22Rv1 (cell line): ENCODE measurements at regions not wholly inside any gene's neighbourhood (a gene's known extent, or its start where the extent isn't known, plus 50 kb on each side); places are given as distances from the start of the nearest gene placed in this dataset.

Source experiments
- H3K27ac ChIP-seq: fragments of 450-650 bp; 2 replicates; pipeline ENCODE4 v1.5.1; 2017
- ZFX ChIP-seq: fragments of 450-650 bp; IDR thresholded peaks from 2 replicates; pipeline ENCODE4 v1.6.1; 2017; ENCODE audit warnings: antibody characterized with exemption, borderline replicate concordance
- TF ChIP-seq, protein P1 (sequence below): fragments of 450-650 bp; IDR thresholded peaks from 2 replicates; pipeline ENCODE4 v1.5.1; 2017; ENCODE audit warnings: mild to moderate bottlenecking

- TF ChIP-seq, protein P1, sequence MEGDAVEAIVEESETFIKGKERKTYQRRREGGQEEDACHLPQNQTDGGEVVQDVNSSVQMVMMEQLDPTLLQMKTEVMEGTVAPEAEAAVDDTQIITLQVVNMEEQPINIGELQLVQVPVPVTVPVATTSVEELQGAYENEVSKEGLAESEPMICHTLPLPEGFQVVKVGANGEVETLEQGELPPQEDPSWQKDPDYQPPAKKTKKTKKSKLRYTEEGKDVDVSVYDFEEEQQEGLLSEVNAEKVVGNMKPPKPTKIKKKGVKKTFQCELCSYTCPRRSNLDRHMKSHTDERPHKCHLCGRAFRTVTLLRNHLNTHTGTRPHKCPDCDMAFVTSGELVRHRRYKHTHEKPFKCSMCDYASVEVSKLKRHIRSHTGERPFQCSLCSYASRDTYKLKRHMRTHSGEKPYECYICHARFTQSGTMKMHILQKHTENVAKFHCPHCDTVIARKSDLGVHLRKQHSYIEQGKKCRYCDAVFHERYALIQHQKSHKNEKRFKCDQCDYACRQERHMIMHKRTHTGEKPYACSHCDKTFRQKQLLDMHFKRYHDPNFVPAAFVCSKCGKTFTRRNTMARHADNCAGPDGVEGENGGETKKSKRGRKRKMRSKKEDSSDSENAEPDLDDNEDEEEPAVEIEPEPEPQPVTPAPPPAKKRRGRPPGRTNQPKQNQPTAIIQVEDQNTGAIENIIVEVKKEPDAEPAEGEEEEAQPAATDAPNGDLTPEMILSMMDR: no peak
- no peak for TF ChIP-seq ZFX
Observed at GRCh38 chr2:216308576-216308975, 63.7 kb downstream of the MARCHF4 start.

GRCh38 chr2:216307496-216307895 lies 64.8 kb downstream of the MARCHF4 start:
- TF ChIP-seq, protein P1: no peak
- no peak overlapping the region for H3K27ac ChIP-seq

More at GRCh38 chr2:216308576-216308975, 63.7 kb downstream of the MARCHF4 start:
- no peak overlapping the region for H3K27ac ChIP-seq

- no peak for TF ChIP-seq ZFX
- TF ChIP-seq, protein P1: no peak
- H3K27ac ChIP-seq: no peak overlapping the region
Observed at GRCh38 chr2:216306868-216307267, 65.4 kb downstream of the MARCHF4 start.

DNA sequence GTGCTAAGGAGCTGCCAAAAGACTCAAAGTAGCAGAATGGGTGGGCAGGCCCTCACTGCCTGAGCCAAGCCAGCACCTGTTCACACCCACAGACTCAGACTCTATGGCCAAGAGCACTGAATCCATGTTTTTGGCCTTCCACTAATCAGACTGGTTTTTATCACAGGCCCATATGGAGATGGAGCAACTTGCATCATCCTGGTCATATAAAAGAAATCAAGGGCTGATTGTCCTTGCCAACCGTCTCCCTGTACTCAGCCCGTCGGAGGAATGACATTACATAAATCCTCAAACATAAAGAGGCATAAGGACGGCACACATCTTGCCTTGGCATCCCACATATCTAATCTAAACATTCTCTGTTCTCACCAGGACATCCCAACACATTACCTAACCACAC lies 66.7 kb downstream of the MARCHF4 start:
- TF ChIP-seq, protein P1: no peak
- TF ChIP-seq ZFX: no peak
- no peak overlapping the region for H3K27ac ChIP-seq

- H3K27ac ChIP-seq: no peak overlapping the region
Observed at GRCh38 chr2:216302981-216303676, 69.2 kb downstream of the MARCHF4 start.

DNA sequence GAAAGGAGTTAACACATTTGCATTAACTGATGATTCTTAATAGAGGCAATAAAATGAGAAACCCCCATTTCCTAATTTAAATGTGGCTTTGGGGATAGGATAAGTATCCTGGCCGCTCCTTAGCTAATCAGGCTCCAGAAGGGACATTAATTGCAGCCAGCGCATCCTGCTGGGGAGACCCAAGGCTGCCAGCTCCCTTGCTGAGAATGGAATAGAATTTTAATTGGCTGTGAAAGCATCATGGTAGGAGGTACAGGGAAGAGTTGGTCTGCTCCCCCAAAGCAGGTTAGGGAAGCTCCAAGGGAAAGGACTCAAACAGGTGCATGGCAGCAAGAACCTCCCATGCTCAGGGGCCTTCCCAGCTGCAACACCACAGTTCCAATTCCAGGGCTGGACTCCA lies 71.4 kb downstream of the MARCHF4 start:
- TF ChIP-seq, protein P1: no peak
- TF ChIP-seq ZFX: no peak
- no peak overlapping the region for H3K27ac ChIP-seq

More at GRCh38 chr2:216302981-216303676, 69.2 kb downstream of the MARCHF4 start:
- TF ChIP-seq, protein P1: no peak
- no peak for TF ChIP-seq ZFX

DNA sequence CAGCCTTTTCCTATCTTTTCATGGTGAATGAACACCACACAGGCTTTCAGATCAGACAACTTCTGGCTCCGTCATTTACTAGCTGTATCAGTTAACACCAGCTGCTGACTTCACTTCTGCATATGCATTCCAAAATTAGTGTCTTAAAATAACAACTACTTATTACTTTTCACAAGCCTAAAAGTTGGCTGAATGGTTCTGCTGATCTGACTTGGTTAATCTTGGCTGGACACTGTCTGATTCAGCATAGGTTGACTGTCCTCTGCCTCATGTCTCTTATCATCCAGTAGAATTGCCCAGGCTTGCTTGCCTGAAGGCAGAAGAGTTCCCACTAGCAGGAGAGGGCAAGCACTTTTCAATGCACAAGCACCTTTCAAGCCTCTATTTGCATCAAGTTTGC lies 72.7 kb downstream of the MARCHF4 start:
- no peak for TF ChIP-seq ZFX
- TF ChIP-seq, protein P1: no peak
- no peak overlapping the region for H3K27ac ChIP-seq
